Astrocyte of the cerebellum (primary cell): ENCODE measurements at regions not wholly inside any gene's neighbourhood (a gene's known extent, or its start where the extent isn't known, plus 50 kb on each side); places are given as distances from the start of the nearest gene placed in this dataset.
A peak's percentile ranks its signal among the peaks of the same experiment; 100 is the strongest.
"Not testable (repeated sequence)": the region's sequence is repeated elsewhere in the genome, so short reads cannot be mapped to it uniquely, and the experiment has no call there.

Source experiments
- DNase-seq: peaks from one replicate; pipeline ENCODE4 v3.0.0-alpha.2; 2011; ENCODE audit warnings: low read depth
- H3K4me3 ChIP-seq: 2 replicates; pipeline ENCODE4 v1.5.1; 2011; ENCODE audit warnings: mild to moderate bottlenecking, low read depth, low read length, moderate library complexity
- CTCF ChIP-seq: IDR thresholded peaks from 2 replicates; pipeline ENCODE4 v1.5.1; 2012; ENCODE audit warnings: low read length, low read depth, moderate library complexity, mild to moderate bottlenecking; ENCODE audit errors: missing control alignments
- in situ Hi-C: cut with HindIII; loops from 2 replicates; pipeline ENCODE4 v1.10.0; 2017; ENCODE audit warnings: low sequenced_read_pairs

DNA sequence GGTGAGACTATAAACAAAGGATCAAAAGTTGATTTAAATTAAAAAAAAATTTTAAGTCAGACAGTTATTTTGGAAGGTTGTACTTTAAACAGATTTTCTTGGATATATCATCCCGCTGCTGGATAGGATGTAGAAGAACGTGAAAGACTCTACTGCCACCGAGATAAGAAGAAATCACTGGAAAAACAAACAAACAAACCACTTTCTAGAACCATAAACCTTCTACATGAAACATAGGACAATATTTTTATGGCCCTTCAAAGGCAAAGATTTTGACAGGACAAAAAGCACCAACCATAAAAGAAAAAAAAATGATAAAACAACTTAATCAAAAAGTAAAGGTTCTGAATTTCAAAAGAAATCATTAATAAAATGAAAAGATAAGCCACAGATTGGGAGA lies 268.2 kb upstream of the DAAM1 start:
- no peak overlapping the region for H3K4me3 ChIP-seq
- in situ Hi-C loops = no loop called here
- TF ChIP-seq CTCF = no peak
- DNase-seq = no peak

GRCh38 chr14:58922201-58922940 lies 266.1 kb upstream of the DAAM1 start:
- in situ Hi-C loops, DNase-seq, H3K4me3 ChIP-seq: not testable (repeated sequence)

DNA sequence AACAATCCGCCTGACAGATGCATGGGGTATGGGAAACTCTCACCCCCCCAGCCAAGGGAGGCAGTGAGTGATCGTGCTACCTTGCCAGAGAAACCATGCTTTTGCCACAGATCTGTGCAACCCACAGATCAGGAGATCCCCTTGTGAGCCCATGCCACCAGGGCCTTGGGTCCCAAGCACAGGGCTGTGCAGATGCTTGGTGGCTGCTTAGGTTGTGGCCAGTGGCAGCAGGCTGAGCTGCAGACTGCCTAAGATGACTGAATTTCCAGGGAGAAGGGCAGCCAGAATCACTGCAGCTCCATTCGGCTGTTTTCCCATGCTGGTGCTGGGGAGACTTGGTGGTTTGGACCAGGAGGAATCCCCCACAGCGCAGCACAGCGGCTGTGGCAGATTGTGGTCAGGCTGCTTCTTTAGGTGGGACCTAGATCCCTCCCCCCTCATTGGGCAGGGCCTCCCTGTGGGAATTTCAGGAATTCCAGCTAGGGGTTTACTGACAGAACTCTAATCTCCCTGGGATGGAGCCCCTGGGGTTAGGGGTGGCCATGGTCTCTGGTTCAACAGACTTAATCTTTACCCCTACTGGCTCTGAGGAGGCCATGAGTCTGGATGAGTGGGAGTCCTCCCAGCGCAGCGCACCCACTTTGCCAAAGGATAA lies 264.6 kb upstream of the DAAM1 start:
- no peak overlapping the region for H3K4me3 ChIP-seq
- DNase-seq = no peak
- TF ChIP-seq CTCF = no peak
- in situ Hi-C loops = no loop called here

- in situ Hi-C loops = no loop called here
- DNase-seq = peak; percentile 41
- TF ChIP-seq CTCF = no peak
- no peak overlapping the region for H3K4me3 ChIP-seq
These were observed 246.8 kb upstream of the DAAM1 start for GRCh38 chr14:58941629-58942028.

DNA sequence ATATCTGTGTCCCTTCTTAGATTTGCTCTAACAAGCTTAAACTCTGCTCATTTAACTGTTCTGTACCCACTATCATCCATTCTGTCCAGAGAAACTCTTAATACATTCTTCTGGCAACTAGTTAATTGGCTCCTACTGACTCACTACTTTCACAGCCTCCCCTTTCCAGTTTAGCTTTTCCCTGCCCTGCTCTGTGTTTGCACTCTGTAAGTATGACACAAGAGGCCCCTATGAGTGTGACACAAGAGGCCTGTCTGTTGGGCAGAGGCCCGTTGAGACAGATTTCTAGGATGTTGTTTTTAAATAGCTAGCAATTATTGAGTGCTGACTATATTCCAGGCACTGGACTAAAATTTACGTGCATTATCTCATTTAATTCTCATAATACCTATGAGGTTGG lies 246.0 kb upstream of the DAAM1 start:
- in situ Hi-C loops = no loop called here

GRCh38 chr14:58944343-58944967 lies 244.0 kb upstream of the DAAM1 start:
- in situ Hi-C loops = no loop called here
- no peak overlapping the region for H3K4me3 ChIP-seq
- DNase-seq = no peak
- no peak for TF ChIP-seq CTCF

More for the DNA sequence above, 246.0 kb upstream of the DAAM1 start:
- no peak for DNase-seq
- TF ChIP-seq CTCF = no peak
- no peak overlapping the region for H3K4me3 ChIP-seq

GRCh38 chr14:58944968-58945356 lies 243.5 kb upstream of the DAAM1 start:
- TF ChIP-seq CTCF = no peak
- no peak overlapping the region for H3K4me3 ChIP-seq
- in situ Hi-C loops = no loop called here
- no peak for DNase-seq
